ENCODE measurements at regions not wholly inside any gene's neighbourhood (a gene's known extent, or its start where the extent isn't known, plus 50 kb on each side); places are given as distances from the start of the nearest gene placed in this dataset.
A peak's percentile ranks its signal among the peaks of the same experiment; 100 is the strongest.

- no peak for DNase-seq
These were observed 250.1 kb downstream of the DIO2 start for GRCh38 chr14:79961197-79961596.

- no peak for DNase-seq
These were observed 251.0 kb downstream of the DIO2 start for GRCh38 chr14:79960288-79960687.

DNA sequence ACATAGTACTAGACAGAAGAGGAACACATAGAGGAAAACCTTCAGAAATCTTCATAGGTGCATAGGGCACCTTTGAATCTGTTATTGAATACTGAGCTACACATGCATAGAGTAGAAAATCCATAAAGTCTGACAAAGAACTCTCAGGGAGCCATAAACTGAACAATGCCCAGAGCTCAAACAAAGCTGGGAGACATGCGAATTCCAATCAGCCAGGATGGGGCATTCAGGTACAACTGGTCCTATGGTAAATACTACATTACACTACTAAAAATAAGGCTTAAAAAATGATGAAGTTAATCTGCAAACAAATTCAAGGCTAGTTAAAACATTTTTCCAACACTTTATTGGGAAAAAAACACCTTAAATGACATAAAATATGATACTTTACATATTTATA lies 259.7 kb downstream of the DIO2 start:
- DNase-seq = no peak

GRCh38 chr14:79949906-79950305 lies 261.4 kb downstream of the DIO2 start:
- DNase-seq = peak; percentile 8

GRCh38 chr14:79947440-79948054 lies 263.8 kb downstream of the DIO2 start:
- DNase-seq = no peak

GRCh38 chr14:79939235-79939634 lies 272.1 kb downstream of the DIO2 start:
- DNase-seq = no peak

- DNase-seq = no peak
These were observed 273.1 kb downstream of the DIO2 start for GRCh38 chr14:79938185-79938584.

DNA sequence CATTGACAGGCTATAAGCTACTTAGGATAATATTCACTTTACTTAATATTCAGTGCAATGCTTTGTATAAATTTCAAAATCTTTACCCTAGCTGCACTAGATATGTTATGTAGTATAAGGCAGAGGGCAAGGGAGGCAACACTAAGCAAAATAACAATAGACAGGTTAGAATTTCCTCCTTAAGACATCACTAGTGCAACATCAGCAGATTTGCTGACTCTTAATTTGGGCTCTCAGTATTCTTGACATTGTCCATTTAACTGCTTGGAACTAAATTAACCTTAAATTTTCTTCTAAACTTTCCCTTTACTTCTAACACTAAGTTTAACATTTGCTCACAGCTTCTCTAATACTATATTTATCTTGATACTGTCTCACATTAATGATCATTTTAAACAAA lies 273.9 kb downstream of the DIO2 start:
- no peak for DNase-seq

GRCh38 chr14:79924551-79924950 lies 286.8 kb downstream of the DIO2 start:
- DNase-seq = no peak

DNA sequence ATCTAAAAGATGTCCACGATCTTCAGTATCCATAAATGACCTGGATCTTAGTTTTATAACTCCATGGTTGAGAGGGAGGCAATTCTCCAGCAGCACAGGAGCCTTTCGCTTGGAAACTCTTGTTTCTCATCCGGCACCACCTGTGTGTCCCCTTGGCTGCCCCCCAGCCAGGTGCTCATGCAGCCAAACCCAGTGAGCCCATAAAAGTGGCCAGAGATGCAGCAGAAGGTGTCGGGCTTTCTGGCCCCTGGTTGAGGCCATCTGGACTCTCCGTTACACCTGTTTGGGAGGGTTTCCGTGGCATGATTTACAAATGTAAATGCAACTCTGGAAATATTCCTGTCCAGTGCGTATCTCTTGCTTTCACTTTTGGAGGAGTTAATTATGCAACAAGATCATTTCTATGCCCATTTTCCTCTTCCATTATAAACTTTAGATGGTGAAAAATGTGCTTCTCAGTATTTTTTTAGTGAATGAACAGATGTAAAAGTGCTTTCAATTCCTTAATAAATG lies 291.1 kb downstream of the DIO2 start:
- DNase-seq = no peak
